ENCODE measurements at regions not wholly inside any gene's neighbourhood (a gene's known extent, or its start where the extent isn't known, plus 50 kb on each side); places are given as distances from the start of the nearest gene placed in this dataset.

- no peak for TF ChIP-seq POLR2AphosphoS5 (IDR thresholded peaks at IDR 0.05; ENCODE audit: low read depth, low read length)
- TF ChIP-seq REST (IDR thresholded peaks at IDR 0.05; ENCODE audit: insufficient read depth in 1 of 2, low read depth in 2 of 2, low read length in 2 of 2): no peak
- no peak for TF ChIP-seq TAF1 (IDR thresholded peaks at IDR 0.05; ENCODE audit: borderline replicate concordance, insufficient read depth, low read length)
- no peak for TF ChIP-seq SIN3A (IDR thresholded peaks at IDR 0.05; ENCODE audit: borderline replicate concordance, insufficient read depth, low read length)
These were observed 199.1 kb downstream of the FAM43A start for GRCh38 chr3:194884649-194885315.

Data from PFSK-1 (cell line).